Ishikawa (cell line): ENCODE measurements at regions not wholly inside any gene's neighbourhood (a gene's known extent, or its start where the extent isn't known, plus 50 kb on each side); places are given as distances from the start of the nearest gene placed in this dataset.

Experiments used
- CEBPB ChIP-seq: IDR thresholded peaks from 2 replicates; pipeline ENCODE4 v1.6.1; 2012
- CREB1 ChIP-seq: IDR thresholded peaks from 2 replicates; pipeline ENCODE4 v1.6.1; 2012; ENCODE audit warnings: low read depth
- EGR1 ChIP-seq: IDR thresholded peaks from 2 replicates; pipeline ENCODE4 v1.6.1; 2012
- EP300 ChIP-seq: IDR thresholded peaks from 2 replicates; pipeline ENCODE4 v1.6.1; 2012; ENCODE audit warnings: borderline replicate concordance
- FOXM1 ChIP-seq: IDR thresholded peaks from 2 replicates; pipeline ENCODE4 v1.6.1; 2012; ENCODE audit warnings: low read depth, borderline replicate concordance
- NFIC ChIP-seq: IDR thresholded peaks from 2 replicates; pipeline ENCODE4 v1.6.1; 2012
- RAD21 ChIP-seq: IDR thresholded peaks from 2 replicates; pipeline ENCODE4 v1.6.1; 2012; ENCODE audit warnings: low read depth
- TAF1 ChIP-seq: IDR thresholded peaks from 2 replicates; pipeline ENCODE4 v1.6.1; 2012; ENCODE audit warnings: low read depth, mild to moderate bottlenecking
- TCF12 ChIP-seq: IDR thresholded peaks from 2 replicates; pipeline ENCODE4 v1.6.1; 2012; ENCODE audit warnings: low read depth
- TEAD4 ChIP-seq: IDR thresholded peaks from 2 replicates; pipeline ENCODE4 v1.6.1; 2012
- YY1 ChIP-seq: IDR thresholded peaks from 2 replicates; pipeline ENCODE4 v1.6.1; 2012; ENCODE audit warnings: low read depth
- ZBTB7A ChIP-seq: IDR thresholded peaks from 2 replicates; pipeline ENCODE4 v1.6.1; 2012; ENCODE audit warnings: low read depth
- TF ChIP-seq, protein P1 (sequence below): IDR thresholded peaks from 2 replicates; pipeline ENCODE4 v1.6.1; 2012
- TF ChIP-seq, protein P2 (sequence below): IDR thresholded peaks from 2 replicates; pipeline ENCODE4 v1.6.1; 2012
- TF ChIP-seq, protein P3 (sequence below): IDR thresholded peaks from 2 replicates; pipeline ENCODE4 v1.6.1; 2012; ENCODE audit warnings: low read depth, mild to moderate bottlenecking

DNA sequence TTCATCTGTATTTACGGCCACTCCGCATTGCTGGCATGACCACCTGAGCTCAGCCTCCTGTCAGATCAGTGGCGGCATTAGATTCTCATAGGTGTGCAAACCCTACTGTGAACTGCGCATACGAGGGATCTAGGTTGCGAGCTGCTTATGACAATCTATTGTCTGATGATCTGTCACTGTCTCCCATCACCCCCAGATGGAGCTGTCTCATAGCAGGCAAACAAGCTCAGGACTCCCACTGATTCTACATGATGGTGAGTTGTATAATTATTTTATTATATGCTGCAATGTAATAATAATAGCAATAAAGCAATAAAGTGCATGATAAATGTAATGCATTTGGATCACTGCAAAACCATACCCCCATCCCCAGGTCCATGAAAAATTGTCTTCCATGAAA lies 1172.9 kb upstream of the AUTS2 start:
- TF ChIP-seq, protein P1, sequence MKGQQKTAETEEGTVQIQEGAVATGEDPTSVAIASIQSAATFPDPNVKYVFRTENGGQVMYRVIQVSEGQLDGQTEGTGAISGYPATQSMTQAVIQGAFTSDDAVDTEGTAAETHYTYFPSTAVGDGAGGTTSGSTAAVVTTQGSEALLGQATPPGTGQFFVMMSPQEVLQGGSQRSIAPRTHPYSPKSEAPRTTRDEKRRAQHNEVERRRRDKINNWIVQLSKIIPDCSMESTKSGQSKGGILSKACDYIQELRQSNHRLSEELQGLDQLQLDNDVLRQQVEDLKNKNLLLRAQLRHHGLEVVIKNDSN = no peak
- TF ChIP-seq YY1 (no peak), CREB1 (no peak), ZBTB7A (no peak), NFIC (no peak), EP300 (no peak), RAD21 (no peak)
- TF ChIP-seq, protein P2, sequence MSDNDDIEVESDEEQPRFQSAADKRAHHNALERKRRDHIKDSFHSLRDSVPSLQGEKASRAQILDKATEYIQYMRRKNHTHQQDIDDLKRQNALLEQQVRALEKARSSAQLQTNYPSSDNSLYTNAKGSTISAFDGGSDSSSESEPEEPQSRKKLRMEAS = no peak
- TF ChIP-seq, protein P3, sequence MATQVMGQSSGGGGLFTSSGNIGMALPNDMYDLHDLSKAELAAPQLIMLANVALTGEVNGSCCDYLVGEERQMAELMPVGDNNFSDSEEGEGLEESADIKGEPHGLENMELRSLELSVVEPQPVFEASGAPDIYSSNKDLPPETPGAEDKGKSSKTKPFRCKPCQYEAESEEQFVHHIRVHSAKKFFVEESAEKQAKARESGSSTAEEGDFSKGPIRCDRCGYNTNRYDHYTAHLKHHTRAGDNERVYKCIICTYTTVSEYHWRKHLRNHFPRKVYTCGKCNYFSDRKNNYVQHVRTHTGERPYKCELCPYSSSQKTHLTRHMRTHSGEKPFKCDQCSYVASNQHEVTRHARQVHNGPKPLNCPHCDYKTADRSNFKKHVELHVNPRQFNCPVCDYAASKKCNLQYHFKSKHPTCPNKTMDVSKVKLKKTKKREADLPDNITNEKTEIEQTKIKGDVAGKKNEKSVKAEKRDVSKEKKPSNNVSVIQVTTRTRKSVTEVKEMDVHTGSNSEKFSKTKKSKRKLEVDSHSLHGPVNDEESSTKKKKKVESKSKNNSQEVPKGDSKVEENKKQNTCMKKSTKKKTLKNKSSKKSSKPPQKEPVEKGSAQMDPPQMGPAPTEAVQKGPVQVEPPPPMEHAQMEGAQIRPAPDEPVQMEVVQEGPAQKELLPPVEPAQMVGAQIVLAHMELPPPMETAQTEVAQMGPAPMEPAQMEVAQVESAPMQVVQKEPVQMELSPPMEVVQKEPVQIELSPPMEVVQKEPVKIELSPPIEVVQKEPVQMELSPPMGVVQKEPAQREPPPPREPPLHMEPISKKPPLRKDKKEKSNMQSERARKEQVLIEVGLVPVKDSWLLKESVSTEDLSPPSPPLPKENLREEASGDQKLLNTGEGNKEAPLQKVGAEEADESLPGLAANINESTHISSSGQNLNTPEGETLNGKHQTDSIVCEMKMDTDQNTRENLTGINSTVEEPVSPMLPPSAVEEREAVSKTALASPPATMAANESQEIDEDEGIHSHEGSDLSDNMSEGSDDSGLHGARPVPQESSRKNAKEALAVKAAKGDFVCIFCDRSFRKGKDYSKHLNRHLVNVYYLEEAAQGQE = no peak

DNA sequence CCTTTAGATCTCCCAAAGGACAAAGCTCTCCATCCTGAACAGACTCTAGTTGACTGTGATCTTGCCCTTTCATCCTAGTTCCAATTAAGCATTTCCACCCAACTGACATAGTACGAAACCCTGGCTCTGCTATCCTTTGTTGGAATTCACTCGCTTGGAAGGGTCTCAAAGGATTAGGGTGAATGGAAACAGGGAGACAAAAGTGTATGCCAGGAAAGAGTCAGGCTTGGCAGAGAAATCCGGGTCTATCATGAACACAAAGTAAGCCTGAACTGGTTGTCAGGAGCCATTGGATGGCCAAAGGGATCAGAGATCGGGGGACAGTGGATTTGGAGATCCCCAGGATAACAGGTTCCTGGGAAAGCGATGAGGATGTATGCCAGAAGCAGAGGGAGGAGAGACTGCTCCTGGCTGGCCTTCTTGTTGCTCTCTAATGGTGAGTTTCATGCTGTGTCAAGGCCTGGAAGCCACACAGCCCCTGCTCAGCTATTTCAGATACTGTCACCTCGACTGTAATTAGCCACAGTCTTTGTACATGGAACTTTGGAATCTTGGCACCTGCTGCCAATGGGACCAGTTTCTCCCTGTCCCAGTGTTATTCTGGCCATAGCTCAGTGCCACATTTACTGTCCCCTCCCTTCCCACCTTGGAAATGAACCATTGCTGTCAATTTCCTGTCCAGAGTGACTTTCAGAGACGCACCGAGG lies 1168.7 kb upstream of the AUTS2 start:
- TF ChIP-seq EP300 (no peak), CREB1 (no peak), RAD21 (no peak), ZBTB7A (no peak), FOXM1 (no peak), YY1 (no peak), TEAD4 (no peak), NFIC (no peak), TCF12 (no peak), CEBPB (no peak), EGR1 (no peak), TAF1 (no peak)
- TF ChIP-seq, protein P1 = no peak
- TF ChIP-seq, protein P3 = no peak
- TF ChIP-seq, protein P2 = no peak

DNA sequence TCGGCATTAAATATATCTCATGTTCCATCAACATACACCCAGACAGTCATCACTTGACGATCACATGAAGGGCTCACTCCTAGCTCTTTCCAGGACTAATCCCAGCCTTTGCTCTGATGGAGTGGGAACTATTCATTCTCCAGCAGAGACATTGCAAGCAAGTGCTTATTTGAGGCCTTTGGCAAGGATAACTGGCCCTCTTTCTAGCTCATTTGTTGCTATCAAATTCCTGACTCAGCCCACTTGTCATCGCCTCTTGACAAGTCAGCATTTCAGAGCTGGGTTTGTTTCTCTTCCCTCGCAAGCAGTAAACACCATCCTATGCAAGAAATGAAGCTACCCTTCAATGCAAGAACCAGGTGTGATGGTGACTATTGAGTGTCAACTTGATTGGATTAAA lies 1165.7 kb upstream of the AUTS2 start:
- no peak for TF ChIP-seq CEBPB
- no peak for TF ChIP-seq RAD21
- no peak for TF ChIP-seq ZBTB7A
- no peak for TF ChIP-seq CREB1
- no peak for TF ChIP-seq FOXM1
- TF ChIP-seq TEAD4 = no peak
- no peak for TF ChIP-seq EP300
- TF ChIP-seq, protein P2 = no peak

DNA sequence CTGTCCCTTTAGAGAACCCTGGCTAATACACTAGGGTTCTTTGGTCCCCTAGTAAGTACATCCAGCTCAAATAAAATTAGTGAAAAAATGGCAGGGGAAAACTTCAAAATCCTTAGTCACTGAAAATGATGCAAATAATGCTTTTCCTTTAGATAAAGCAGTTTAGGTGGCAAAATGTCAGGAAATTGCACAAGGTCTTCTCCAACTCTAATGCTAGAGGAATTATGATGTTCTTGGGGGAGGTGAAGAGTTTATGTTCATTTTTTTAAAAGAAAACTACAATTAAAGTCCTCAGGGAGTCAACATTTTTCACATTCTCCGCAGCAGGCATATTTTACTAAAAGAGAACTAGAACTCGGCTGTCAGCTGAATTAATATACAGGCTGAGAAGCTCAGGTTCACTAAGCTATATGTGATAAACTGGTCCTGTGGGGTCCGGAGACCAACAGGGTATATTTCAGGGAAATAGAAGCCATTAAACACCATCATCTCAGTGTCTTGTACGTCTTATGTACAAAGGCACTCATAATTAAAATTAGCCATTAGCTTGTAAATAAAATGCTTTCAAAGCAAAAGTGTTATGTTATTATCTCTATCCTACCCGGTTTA lies 1164.7 kb upstream of the AUTS2 start:
- TF ChIP-seq EGR1 (no peak), FOXM1 (no peak), ZBTB7A (no peak), TCF12 (no peak), CEBPB (no peak)

DNA sequence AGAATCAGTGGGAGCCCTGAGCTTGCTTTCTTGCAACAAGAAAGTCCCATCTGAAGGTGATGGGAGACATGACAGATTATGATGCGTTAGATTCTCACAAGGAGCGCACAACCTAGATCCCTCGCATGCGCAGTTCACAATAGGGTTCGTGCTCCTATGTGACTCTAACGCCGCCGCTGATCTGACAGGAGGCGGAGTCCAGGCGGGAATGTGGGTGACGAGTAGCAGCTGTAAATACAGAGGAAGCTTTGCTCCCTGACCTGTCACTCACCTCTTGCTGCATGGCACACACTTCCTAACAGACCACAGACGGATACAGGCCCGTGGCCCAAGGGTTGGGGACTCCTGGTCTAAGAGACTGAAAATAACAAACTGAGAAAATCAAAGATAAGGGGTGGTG lies 1163.4 kb upstream of the AUTS2 start:
- no peak for TF ChIP-seq EP300
- no peak for TF ChIP-seq NFIC
- TF ChIP-seq TAF1 = no peak
- TF ChIP-seq EGR1 = no peak
- no peak for TF ChIP-seq CEBPB
- TF ChIP-seq ZBTB7A = no peak
- TF ChIP-seq, protein P1 = no peak
- TF ChIP-seq YY1 = no peak
- TF ChIP-seq CREB1 = no peak
- TF ChIP-seq, protein P3 = no peak
- no peak for TF ChIP-seq FOXM1
- TF ChIP-seq TCF12 = no peak
- no peak for TF ChIP-seq RAD21
- TF ChIP-seq, protein P2 = no peak
- no peak for TF ChIP-seq TEAD4
